MM.1S (cell line): ENCODE measurements at regions not wholly inside any gene's neighbourhood (a gene's known extent, or its start where the extent isn't known, plus 50 kb on each side); places are given as distances from the start of the nearest gene placed in this dataset.

Experiments used
- DNase-seq: peaks from one replicate; pipeline ENCODE4 v3.0.0-alpha.2; 2015
- H2AFZ ChIP-seq: fragments of 300-600 bp; sonication (generic); 2 replicates; pipeline ENCODE4 v1.6.0; 2016; ENCODE audit warnings: antibody characterized with exemption, low read length
- H3F3A ChIP-seq: fragments of 300-600 bp; sonication (generic); 2 replicates; pipeline ENCODE4 v1.6.1; 2016; ENCODE audit warnings: mild to moderate bottlenecking, antibody characterized with exemption, low read length, moderate library complexity, mixed read lengths; ENCODE audit not compliant: insufficient read depth
- H3K27ac ChIP-seq: fragments of 300-600 bp; sonication (generic); 2 replicates; pipeline ENCODE4 v1.5.1; 2016; ENCODE audit warnings: mild to moderate bottlenecking, low read length
- H3K27me3 ChIP-seq: fragments of 300-600 bp; sonication (generic); replicated peaks from 2 replicates; pipeline ENCODE4 v1.6.0; 2016; ENCODE audit warnings: low read length; ENCODE audit not compliant: insufficient read depth
- H3K36me3 ChIP-seq: fragments of 300-600 bp; sonication (generic); replicated peaks from 2 replicates; pipeline ENCODE4 v1.6.1; 2016; ENCODE audit warnings: mild to moderate bottlenecking, low read length, mixed read lengths; ENCODE audit not compliant: insufficient read depth
- H3K4me1 ChIP-seq: fragments of 300-600 bp; sonication (generic); 2 replicates; pipeline ENCODE4 v1.6.1; 2016; ENCODE audit warnings: low read length, mixed read lengths
- H3K4me2 ChIP-seq: fragments of 300-600 bp; sonication (generic); 2 replicates; pipeline ENCODE4 v1.6.0; 2016; ENCODE audit warnings: low read depth, low read length
- H3K4me3 ChIP-seq: fragments of 300-600 bp; sonication (generic); 2 replicates; pipeline ENCODE4 v1.5.1; 2016; ENCODE audit warnings: low read length, mixed read lengths
- H3K79me2 ChIP-seq: fragments of 300-600 bp; sonication (generic); 2 replicates; pipeline ENCODE4 v1.6.1; 2016; ENCODE audit warnings: mixed run types, low read length, mixed read lengths
- H3K9ac ChIP-seq: fragments of 300-600 bp; sonication (generic); 2 replicates; pipeline ENCODE4 v1.6.1; 2016; ENCODE audit warnings: low read length, mixed read lengths
- H3K9me2 ChIP-seq: fragments of 300-600 bp; sonication (generic); replicated peaks from 2 replicates; pipeline ENCODE4 v1.6.1; 2016; ENCODE audit warnings: mild to moderate bottlenecking, low read length, mixed read lengths; ENCODE audit not compliant: insufficient read depth
- H3K9me3 ChIP-seq: fragments of 300-600 bp; sonication (generic); replicated peaks from 2 replicates; pipeline ENCODE4 v1.6.1; 2016; ENCODE audit warnings: mild to moderate bottlenecking, low read length, mixed read lengths; ENCODE audit not compliant: insufficient read depth
- H4K20me1 ChIP-seq: fragments of 300-600 bp; sonication (generic); 2 replicates; pipeline ENCODE4 v1.6.1; 2016; ENCODE audit warnings: mild to moderate bottlenecking, low read length, moderate library complexity, mixed read lengths; ENCODE audit not compliant: insufficient read depth
- CTCF ChIP-seq: fragments of 300-600 bp; sonication (generic); IDR thresholded peaks from 2 replicates; pipeline ENCODE4 v1.5.1; 2016; ENCODE audit warnings: antibody characterized with exemption, low read length, mixed read lengths
- EZH2 ChIP-seq: fragments of 300-600 bp; sonication (generic); optimal IDR thresholded peaks from 2 replicates; pipeline ENCODE3; 2017; ENCODE audit warnings: low read depth, mild to moderate bottlenecking, antibody characterized with exemption, low read length, mixed read lengths
- EZH2phosphoT487 ChIP-seq: fragments of 300-600 bp; sonication (generic); IDR thresholded peaks from 2 replicates; pipeline ENCODE4 v1.6.1; 2018; ENCODE audit warnings: antibody characterized with exemption, low read length

- Histone ChIP-seq H3K9me2 (no peaks in the 10 kb centered on the region), H3K36me3 (no peaks in the 10 kb centered on the region), H3K4me1 (no peaks in the 10 kb centered on the region), H4K20me1 (no peaks in the 10 kb centered on the region), H3F3A (no peaks in the 10 kb centered on the region), H3K9ac (no peak overlapping the region), H3K79me2 (no peaks in the 10 kb centered on the region), H3K4me2 (no peak overlapping the region), H3K4me3 (no peak overlapping the region), H3K27me3 (no peaks in the 10 kb centered on the region), H3K27ac (no peak overlapping the region), H2AFZ (no peak overlapping the region), H3K9me3 (no peaks in the 10 kb centered on the region)
- DNase-seq: no peak
- TF ChIP-seq CTCF: no peak
- TF ChIP-seq EZH2: no peak
- no peak for TF ChIP-seq EZH2phosphoT487
Observed at GRCh38 chr15:91688811-91689210, 164.7 kb upstream of the SLCO3A1 start.

GRCh38 chr15:91689377-91689776 is 164.1 kb upstream of the SLCO3A1 start:
- no peaks in the 10 kb centered on the region for H3K79me2 ChIP-seq
- no peaks in the 10 kb centered on the region for H3K36me3 ChIP-seq
- H3K4me2 ChIP-seq: no peak overlapping the region
- H3K9ac ChIP-seq: no peak overlapping the region
- DNase-seq: no peak
- no peaks in the 10 kb centered on the region for H3K27me3 ChIP-seq
- no peaks in the 10 kb centered on the region for H4K20me1 ChIP-seq
- H3K4me3 ChIP-seq: no peak overlapping the region
- no peaks in the 10 kb centered on the region for H3K4me1 ChIP-seq
- H3F3A ChIP-seq: no peaks in the 10 kb centered on the region
- H3K9me3 ChIP-seq: no peaks in the 10 kb centered on the region
- no peaks in the 10 kb centered on the region for H3K9me2 ChIP-seq
- TF ChIP-seq CTCF: no peak
- no peak for TF ChIP-seq EZH2phosphoT487
- TF ChIP-seq EZH2: no peak
- H2AFZ ChIP-seq: no peak overlapping the region
- no peak overlapping the region for H3K27ac ChIP-seq

DNA sequence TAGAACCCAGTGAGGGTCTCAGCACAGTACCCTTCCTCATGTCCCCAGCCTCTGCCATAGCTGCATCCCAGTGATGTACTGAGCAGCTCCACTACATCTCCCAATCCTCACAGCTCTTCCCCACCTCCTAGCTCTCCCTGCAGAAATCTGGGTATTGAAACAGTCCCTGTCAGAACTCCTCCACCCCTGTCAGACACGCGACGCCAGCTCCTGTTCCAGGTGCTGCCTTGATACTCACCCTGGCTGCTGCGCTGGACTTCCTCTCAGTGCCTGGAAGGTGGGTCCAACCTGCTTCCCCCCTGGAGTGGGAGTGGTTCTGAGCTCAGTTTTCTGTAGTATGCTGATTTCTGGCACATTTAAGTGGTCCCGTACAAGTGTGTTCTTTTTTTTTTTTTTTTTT is 160.9 kb upstream of the SLCO3A1 start:
- H3K4me1 ChIP-seq: no peaks in the 10 kb centered on the region
- H3K4me2 ChIP-seq: no peak overlapping the region
- no peaks in the 10 kb centered on the region for H3K9me3 ChIP-seq
- H3K27ac ChIP-seq: no peak overlapping the region
- H3F3A ChIP-seq: no peaks in the 10 kb centered on the region
- DNase-seq: no peak
- no peaks in the 10 kb centered on the region for H3K9me2 ChIP-seq
- no peaks in the 10 kb centered on the region for H3K27me3 ChIP-seq
- H3K36me3 ChIP-seq: no peaks in the 10 kb centered on the region
- TF ChIP-seq CTCF (no peak), EZH2phosphoT487 (no peak), EZH2 (no peak)
- no peak overlapping the region for H3K4me3 ChIP-seq
- H4K20me1 ChIP-seq: no peaks in the 10 kb centered on the region
- H2AFZ ChIP-seq: no peak overlapping the region
- H3K9ac ChIP-seq: no peak overlapping the region
- H3K79me2 ChIP-seq: no peaks in the 10 kb centered on the region
